Liver (tissue), 3 donors: ENCODE measurements at regions not wholly inside any gene's neighbourhood (a gene's known extent, or its start where the extent isn't known, plus 50 kb on each side); places are given as distances from the start of the nearest gene placed in this dataset.

Experiments
- EGR1 ChIP-seq, 2 donors: IDR thresholded peaks; 2 replicates each; pipeline ENCODE4 v1.6.1; 2016 to 2018; ENCODE audit warnings: antibody characterized with exemption in 2 of 2, low read depth in 2 of 2
- FOXA1 ChIP-seq: IDR thresholded peaks from 2 replicates; pipeline ENCODE4 v1.6.1; 2016; ENCODE audit warnings: antibody characterized with exemption
- GABPA ChIP-seq, 2 donors: IDR thresholded peaks in 1 of 2; conservative IDR thresholded peaks in 1 of 2; 2 replicates each; pipeline ENCODE4 v1.6.1; 2016; ENCODE audit warnings: antibody characterized with exemption in 2 of 2, mild to moderate bottlenecking in 1 of 2, moderate library complexity in 1 of 2
- HNF4A ChIP-seq, 2 donors: conservative IDR thresholded peaks; 2 replicates each; pipeline ENCODE4 v1.6.1; 2016; ENCODE audit warnings: antibody characterized with exemption in 2 of 2, mild to moderate bottlenecking in 2 of 2
- JUND ChIP-seq, 2 donors: IDR thresholded peaks; 2 replicates each; pipeline ENCODE4 v1.6.1; 2016; ENCODE audit warnings: antibody characterized with exemption in 2 of 2
- RAD21 ChIP-seq, 2 donors: IDR thresholded peaks; 2 replicates each; pipeline ENCODE4 v1.6.1; 2016; ENCODE audit warnings: antibody characterized with exemption in 2 of 2, mild to moderate bottlenecking in 2 of 2
- SP1 ChIP-seq: IDR thresholded peaks from 2 replicates; pipeline ENCODE4 v1.6.1; 2018; ENCODE audit warnings: antibody characterized with exemption, mild to moderate bottlenecking
- YY1 ChIP-seq: IDR thresholded peaks from 2 replicates; pipeline ENCODE4 v1.6.1; 2016; ENCODE audit warnings: antibody characterized with exemption, mild to moderate bottlenecking
- ZBTB33 ChIP-seq: IDR thresholded peaks from 2 replicates; pipeline ENCODE4 v1.6.1; 2016; ENCODE audit warnings: antibody characterized with exemption
- TF ChIP-seq, protein P1 (sequence below): fragments of 150-350 bp; IDR thresholded peaks from 2 replicates; pipeline ENCODE4 v1.5.1; 2017; ENCODE audit warnings: improper control_type of control experiment, low read depth, low read length; ENCODE audit not compliant: missing input control
- donor health status: healthy.
- donor health status: healthy.

- TF ChIP-seq, protein P1, sequence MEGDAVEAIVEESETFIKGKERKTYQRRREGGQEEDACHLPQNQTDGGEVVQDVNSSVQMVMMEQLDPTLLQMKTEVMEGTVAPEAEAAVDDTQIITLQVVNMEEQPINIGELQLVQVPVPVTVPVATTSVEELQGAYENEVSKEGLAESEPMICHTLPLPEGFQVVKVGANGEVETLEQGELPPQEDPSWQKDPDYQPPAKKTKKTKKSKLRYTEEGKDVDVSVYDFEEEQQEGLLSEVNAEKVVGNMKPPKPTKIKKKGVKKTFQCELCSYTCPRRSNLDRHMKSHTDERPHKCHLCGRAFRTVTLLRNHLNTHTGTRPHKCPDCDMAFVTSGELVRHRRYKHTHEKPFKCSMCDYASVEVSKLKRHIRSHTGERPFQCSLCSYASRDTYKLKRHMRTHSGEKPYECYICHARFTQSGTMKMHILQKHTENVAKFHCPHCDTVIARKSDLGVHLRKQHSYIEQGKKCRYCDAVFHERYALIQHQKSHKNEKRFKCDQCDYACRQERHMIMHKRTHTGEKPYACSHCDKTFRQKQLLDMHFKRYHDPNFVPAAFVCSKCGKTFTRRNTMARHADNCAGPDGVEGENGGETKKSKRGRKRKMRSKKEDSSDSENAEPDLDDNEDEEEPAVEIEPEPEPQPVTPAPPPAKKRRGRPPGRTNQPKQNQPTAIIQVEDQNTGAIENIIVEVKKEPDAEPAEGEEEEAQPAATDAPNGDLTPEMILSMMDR: no peak
- TF ChIP-seq YY1 (no peak), RAD21 (IDR thresholded peaks at IDR 0.05) (no peak), JUND (IDR thresholded peaks at IDR 0.05) (no peak), HNF4A (conservative IDR thresholded peaks at IDR 0.05) (no peak), FOXA1 (no peak), SP1 (no peak), GABPA (IDR thresholded peaks at IDR 0.05 in 1 of 2, conservative IDR thresholded peaks at IDR 0.05 in 1 of 2) (no peak), ZBTB33 (no peak), EGR1 (IDR thresholded peaks at IDR 0.05; ENCODE audit: low read depth in 2 of 2) (no peak)
Measured at GRCh38 chr10:105656856-105657255, 1015.8 kb downstream of the SORCS3 start.
